Pancreas (tissue), 10 donors: ENCODE measurements at regions not wholly inside any gene's neighbourhood (a gene's known extent, or its start where the extent isn't known, plus 50 kb on each side); places are given as distances from the start of the nearest gene placed in this dataset.

Experiments used
- ATAC-seq, 4 donors: fragments of 200-7000 bp; cut with Tn5 transposase; one replicate each; pipeline versions ENCODE4 v1.8.0 to v1.9.1; 2020; ENCODE audit warnings: mild to moderate bottlenecking in 4 of 4, moderate library complexity in 4 of 4
- DNase-seq, 6 donors: peaks; one replicate each; pipeline ENCODE4 v3.0.0-alpha.2; 2020
- FAIRE-seq: peaks from 2 replicates; lab custom pipeline; 2012; peaks lifted over from hg19 to GRCh38; lab: Jason Lieb, UNC
- H3K27ac ChIP-seq, 4 donors: fragments of 200-600 bp; sonication (generic); 1 replicate in 3 of 4; 2 replicates in 1 of 4; pipeline versions ENCODE4 v1.5.0 to v1.8.0; 2020
- H3K27me3 ChIP-seq, 4 donors: fragments of 200-600 bp; one replicate each; pipeline ENCODE4 v1.8.0; 2021
- H3K36me3 ChIP-seq, 3 donors: fragments of 200-600 bp; sonication (generic) in 1 of 3; one replicate each; pipeline versions ENCODE4 v1.5.0 to v1.8.0; 2020 to 2021
- H3K4me1 ChIP-seq, 3 donors: fragments of 200-600 bp; one replicate each; pipeline ENCODE4 v1.8.0; 2021
- H3K4me3 ChIP-seq, 4 donors: fragments of 200-600 bp; sonication (generic) in 2 of 4; one replicate each; pipeline versions ENCODE4 v1.5.0 to v1.8.0; 2020 to 2021
- H3K9me3 ChIP-seq, 4 donors: fragments of 200-600 bp; one replicate each; pipeline ENCODE4 v1.8.0; 2021
- WGBS, 2 donors: extraction: QIAGEN DNeasy Blood & Tissue Kit; methylation state at CpG; one replicate each; pipeline ENCODE4 v1.1.7; 2013; 5-methylcytosine and 5-hydroxymethylcytosine counted together
- intact Hi-C, 3 donors: fragments of 100-400 bp; cut with DNase I; formaldehyde crosslinking; loops; one replicate each; pipeline versions ENCODE4 v1.11.1 to v1.14.2; 2022
- TF ChIP-seq, protein P1 (sequence below), 4 donors: fragments of 200-600 bp; sonication (generic) in 3 of 4; IDR thresholded peaks; one replicate each; pipeline versions ENCODE4 v1.5.0 to v1.8.0; 2021; ENCODE audit warnings: antibody characterized with exemption in 4 of 4
- donor health status: healthy with polysubstance abuse.
- donor health status: DM: no; HTN: no; CAD: no; lungs with moderate emphysema.
- donor health status: DM: no; HTN: no; CAD: no.
- donor health status: control.
- donor health status: control.
- donor health status: Bipolar disorder and iron deficiency.
- donor health status: DM: yes; HTN: yes; CAD: no.
- donor health status: DM: no; HTN: no; CAD: no.
- donor health status: DM: no; HTN: no; CAD: no.
- donor health status: DM: yes; HTN: yes; CAD: no.

DNA sequence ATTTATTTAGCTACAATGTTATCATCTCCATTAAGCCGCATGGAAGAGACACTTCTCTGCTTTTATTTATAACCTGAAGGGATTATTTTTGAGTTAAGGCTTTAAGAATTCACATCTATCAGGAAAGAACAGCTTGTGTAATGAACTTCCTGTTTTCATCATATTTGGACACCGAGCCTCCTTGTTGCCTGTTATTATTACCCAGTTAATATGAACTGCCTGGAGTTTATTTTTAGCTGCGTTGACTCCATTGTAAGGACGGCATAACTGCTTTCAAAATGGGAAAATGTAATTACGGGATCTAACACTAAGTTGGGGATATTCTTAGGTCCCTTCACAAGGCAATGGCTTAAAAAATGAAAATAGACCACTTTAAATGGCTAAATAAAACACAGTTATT, 89.0 kb upstream of the NR4A3 start:
- FAIRE-seq (no peak), DNase-seq (no peak), ATAC-seq (peak in 2 of 4 donors; percentile 32 to 52)
- Histone ChIP-seq H3K27ac (no peak overlapping the region), H3K4me3 (no peak overlapping the region), H3K4me1 (no peaks in the 10 kb centered on the region), H3K27me3 (no peaks in the 10 kb centered on the region), H3K9me3 (no peaks in the 10 kb centered on the region), H3K36me3 (no peaks in the 10 kb centered on the region)
- WGBS, 2 donors = 63 to 70% methylated on average over 5 of the region's 5 CpGs
- TF ChIP-seq, protein P1, sequence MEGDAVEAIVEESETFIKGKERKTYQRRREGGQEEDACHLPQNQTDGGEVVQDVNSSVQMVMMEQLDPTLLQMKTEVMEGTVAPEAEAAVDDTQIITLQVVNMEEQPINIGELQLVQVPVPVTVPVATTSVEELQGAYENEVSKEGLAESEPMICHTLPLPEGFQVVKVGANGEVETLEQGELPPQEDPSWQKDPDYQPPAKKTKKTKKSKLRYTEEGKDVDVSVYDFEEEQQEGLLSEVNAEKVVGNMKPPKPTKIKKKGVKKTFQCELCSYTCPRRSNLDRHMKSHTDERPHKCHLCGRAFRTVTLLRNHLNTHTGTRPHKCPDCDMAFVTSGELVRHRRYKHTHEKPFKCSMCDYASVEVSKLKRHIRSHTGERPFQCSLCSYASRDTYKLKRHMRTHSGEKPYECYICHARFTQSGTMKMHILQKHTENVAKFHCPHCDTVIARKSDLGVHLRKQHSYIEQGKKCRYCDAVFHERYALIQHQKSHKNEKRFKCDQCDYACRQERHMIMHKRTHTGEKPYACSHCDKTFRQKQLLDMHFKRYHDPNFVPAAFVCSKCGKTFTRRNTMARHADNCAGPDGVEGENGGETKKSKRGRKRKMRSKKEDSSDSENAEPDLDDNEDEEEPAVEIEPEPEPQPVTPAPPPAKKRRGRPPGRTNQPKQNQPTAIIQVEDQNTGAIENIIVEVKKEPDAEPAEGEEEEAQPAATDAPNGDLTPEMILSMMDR (IDR thresholded peaks at IDR 0.05) = no peak
- intact Hi-C loops = no loop called here

DNA sequence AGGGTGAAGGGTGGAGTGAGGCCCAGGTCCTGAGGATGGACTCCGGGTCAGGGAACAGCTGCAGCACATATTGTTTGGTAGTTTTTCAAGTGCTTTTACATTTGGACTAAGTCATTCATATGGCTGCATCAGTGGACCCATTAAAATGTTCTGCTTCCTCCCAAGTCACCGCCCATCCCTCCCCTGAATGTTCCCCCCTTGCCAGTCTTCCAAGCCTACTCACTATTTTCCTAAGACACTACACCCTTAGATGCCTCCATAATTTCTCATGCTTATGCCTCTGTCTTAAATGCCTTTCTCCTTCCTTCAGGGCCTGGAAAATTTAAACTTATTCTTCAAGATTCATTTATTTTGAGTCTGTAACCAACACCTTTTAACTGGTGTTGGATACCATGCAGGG, 86.6 kb upstream of the NR4A3 start:
- Histone ChIP-seq H3K36me3 (no peaks in the 10 kb centered on the region), H3K4me3 (no peak overlapping the region), H3K4me1 (no peaks in the 10 kb centered on the region), H3K27me3 (no peaks in the 10 kb centered on the region), H3K27ac (no peak overlapping the region), H3K9me3 (no peaks in the 10 kb centered on the region)
- WGBS, 2 donors = 88 to 98% methylated on average over 2 of the region's 2 CpGs
- FAIRE-seq (no peak), DNase-seq (no peak), ATAC-seq (no peak)
- intact Hi-C loops = no loop called here
- TF ChIP-seq, protein P1 (IDR thresholded peaks at IDR 0.05) = no peak

DNA sequence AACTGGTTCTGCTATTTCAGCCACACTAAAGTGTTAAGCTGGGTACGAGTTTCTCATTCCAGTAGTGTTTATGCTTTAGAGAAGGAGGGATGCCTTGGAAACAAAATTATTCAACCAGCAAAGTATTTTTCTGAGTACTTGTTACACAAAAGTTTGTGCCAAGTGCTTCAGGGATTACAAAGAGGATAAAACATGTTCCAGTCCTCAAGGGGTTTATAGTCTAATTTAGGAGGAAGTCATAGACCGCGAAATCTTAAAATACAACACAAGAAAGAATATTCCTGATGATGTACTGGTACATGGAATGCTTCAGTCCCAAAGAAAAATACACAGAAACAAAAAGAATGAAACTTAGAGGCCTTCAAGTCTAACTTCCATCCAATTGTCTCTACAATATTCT, 85.4 kb upstream of the NR4A3 start:
- no peaks in the 10 kb centered on the region for H3K9me3 ChIP-seq
- 80 to 82% methylated on average over 3 of the region's 3 CpGs for WGBS, 2 donors
- H3K4me3 ChIP-seq = no peak overlapping the region
- H3K36me3 ChIP-seq = no peaks in the 10 kb centered on the region
- TF ChIP-seq, protein P1 (IDR thresholded peaks at IDR 0.05) = no peak
- ATAC-seq (no peak), DNase-seq (no peak), FAIRE-seq (no peak)
- intact Hi-C loops = no loop called here
- no peaks in the 10 kb centered on the region for H3K4me1 ChIP-seq
- no peaks in the 10 kb centered on the region for H3K27me3 ChIP-seq
- no peak overlapping the region for H3K27ac ChIP-seq

DNA sequence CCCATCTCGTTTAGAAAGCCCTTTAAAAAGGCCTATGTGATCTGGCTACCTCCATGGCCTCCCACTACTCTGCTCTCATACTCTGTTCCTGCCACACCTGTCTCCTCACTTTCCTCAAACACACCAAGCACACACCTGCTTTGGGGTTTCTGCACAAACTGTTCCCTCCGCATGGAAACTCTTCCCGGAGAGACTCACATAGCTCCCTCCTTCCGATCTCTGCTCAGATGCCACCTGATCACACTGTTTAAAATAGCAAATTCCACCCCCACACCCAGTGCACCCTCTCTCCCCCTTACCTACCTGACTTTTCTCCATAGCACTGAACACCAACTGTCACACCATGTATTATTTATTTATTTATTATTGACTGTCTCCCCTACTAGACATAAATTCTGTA, 84.0 kb upstream of the NR4A3 start:
- TF ChIP-seq, protein P1 (IDR thresholded peaks at IDR 0.05) = no peak
- FAIRE-seq (no peak), ATAC-seq (no peak), DNase-seq (no peak)
- 79 to 80% methylated on average over 4 of the region's 4 CpGs for WGBS, 2 donors
- Histone ChIP-seq H3K9me3 (no peaks in the 10 kb centered on the region), H3K27me3 (no peaks in the 10 kb centered on the region), H3K27ac (no peak overlapping the region), H3K36me3 (no peaks in the 10 kb centered on the region), H3K4me1 (no peaks in the 10 kb centered on the region), H3K4me3 (no peak overlapping the region)
- intact Hi-C loops = no loop called here

DNA sequence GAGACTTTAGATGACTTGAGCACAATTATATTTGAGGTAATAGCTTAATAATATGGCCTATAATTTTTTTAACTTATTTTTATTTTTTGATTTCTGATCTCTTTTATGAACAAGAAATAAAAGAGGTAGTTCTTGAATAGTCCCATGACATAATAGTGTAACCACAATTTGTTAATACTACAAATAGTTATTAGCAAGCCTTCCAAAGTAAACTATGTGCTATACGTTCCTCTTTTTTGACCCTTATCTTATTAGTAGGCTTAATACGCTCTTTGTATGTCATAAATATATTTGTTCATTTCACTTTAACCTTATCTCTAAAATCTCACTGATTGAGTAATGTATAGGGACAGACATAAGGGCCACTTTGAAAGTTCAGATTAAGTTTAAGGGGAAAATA, 78.7 kb upstream of the NR4A3 start:
- no peak overlapping the region for H3K4me3 ChIP-seq
- H3K27me3 ChIP-seq = no peaks in the 10 kb centered on the region
- FAIRE-seq (no peak), DNase-seq (no peak), ATAC-seq (no peak)
- H3K4me1 ChIP-seq = no peaks in the 10 kb centered on the region
- H3K9me3 ChIP-seq = no peaks in the 10 kb centered on the region
- 67 to 71% methylated on average over 2 of the region's 2 CpGs for WGBS, 2 donors
- H3K27ac ChIP-seq = no peak overlapping the region
- TF ChIP-seq, protein P1 (IDR thresholded peaks at IDR 0.05) = no peak
- intact Hi-C loops = no loop called here
- H3K36me3 ChIP-seq = no peaks in the 10 kb centered on the region
